ENCODE measurements at regions not wholly inside any gene's neighbourhood (a gene's known extent, or its start where the extent isn't known, plus 50 kb on each side); places are given as distances from the start of the nearest gene placed in this dataset.

GRCh38 chr5:123906698-123907295 lies 394.8 kb downstream of the CSNK1G3 start:
- TF ChIP-seq POLR2A (IDR thresholded peaks at IDR 0.05), result no peak
- TF ChIP-seq, protein P1, sequence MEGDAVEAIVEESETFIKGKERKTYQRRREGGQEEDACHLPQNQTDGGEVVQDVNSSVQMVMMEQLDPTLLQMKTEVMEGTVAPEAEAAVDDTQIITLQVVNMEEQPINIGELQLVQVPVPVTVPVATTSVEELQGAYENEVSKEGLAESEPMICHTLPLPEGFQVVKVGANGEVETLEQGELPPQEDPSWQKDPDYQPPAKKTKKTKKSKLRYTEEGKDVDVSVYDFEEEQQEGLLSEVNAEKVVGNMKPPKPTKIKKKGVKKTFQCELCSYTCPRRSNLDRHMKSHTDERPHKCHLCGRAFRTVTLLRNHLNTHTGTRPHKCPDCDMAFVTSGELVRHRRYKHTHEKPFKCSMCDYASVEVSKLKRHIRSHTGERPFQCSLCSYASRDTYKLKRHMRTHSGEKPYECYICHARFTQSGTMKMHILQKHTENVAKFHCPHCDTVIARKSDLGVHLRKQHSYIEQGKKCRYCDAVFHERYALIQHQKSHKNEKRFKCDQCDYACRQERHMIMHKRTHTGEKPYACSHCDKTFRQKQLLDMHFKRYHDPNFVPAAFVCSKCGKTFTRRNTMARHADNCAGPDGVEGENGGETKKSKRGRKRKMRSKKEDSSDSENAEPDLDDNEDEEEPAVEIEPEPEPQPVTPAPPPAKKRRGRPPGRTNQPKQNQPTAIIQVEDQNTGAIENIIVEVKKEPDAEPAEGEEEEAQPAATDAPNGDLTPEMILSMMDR (IDR thresholded peaks at IDR 0.05), result no peak

All from right lobe of liver (tissue), 4 donors.